HEK293 (cell line): ENCODE measurements at regions not wholly inside any gene's neighbourhood (a gene's known extent, or its start where the extent isn't known, plus 50 kb on each side); places are given as distances from the start of the nearest gene placed in this dataset.

ENCODE experiments used
- ZNF629 ChIP-seq: fragments of 450-650 bp; formaldehyde crosslinking; IDR thresholded peaks from 2 replicates; pipeline ENCODE4 v1.5.1; 2017; ENCODE audit warnings: missing biosample characterization, missing genetic modification characterization
- ZSCAN18 ChIP-seq: fragments of 450-650 bp; formaldehyde crosslinking; IDR thresholded peaks from 2 replicates; pipeline ENCODE4 v1.5.1; 2016; ENCODE audit warnings: missing biosample characterization, missing genetic modification characterization
- TF ChIP-seq, protein P1 (sequence below): fragments of 450-650 bp; formaldehyde crosslinking; IDR thresholded peaks from 2 replicates; pipeline ENCODE4 v1.5.1; 2016; ENCODE audit warnings: missing biosample characterization, missing genetic modification characterization

DNA sequence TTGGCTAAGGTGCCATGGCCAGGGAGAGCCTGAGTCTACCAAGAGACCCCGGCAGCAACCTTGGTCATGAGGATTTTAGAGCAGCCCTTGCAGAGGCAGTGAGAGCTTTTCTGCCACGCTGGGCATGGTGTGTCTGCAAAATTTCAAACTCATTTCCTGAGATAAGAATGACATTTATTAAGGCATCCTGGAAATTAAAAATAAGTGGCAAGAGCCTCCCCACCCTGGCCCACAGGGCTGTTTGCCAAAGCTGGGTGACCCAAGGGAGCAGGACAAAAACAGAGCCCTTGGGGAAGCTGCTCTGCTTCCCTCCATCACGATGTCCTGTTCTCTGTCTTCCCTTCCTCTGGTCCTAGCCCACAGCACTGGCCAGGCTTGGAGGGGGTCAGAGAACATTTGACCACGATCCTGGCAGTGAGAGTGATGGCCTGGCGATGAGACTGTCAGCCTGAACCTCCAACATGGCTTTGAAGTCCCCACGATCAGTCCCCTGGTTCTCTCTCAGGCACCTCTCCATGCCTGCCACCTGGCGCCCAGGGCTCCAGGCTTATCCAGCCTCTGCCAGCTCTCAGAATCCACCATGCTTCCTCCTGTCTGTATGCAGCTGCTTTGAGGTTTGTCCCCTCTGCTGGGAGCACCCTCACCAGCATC is 68.9 kb upstream of the RMDN2 start:
- TF ChIP-seq, protein P1, sequence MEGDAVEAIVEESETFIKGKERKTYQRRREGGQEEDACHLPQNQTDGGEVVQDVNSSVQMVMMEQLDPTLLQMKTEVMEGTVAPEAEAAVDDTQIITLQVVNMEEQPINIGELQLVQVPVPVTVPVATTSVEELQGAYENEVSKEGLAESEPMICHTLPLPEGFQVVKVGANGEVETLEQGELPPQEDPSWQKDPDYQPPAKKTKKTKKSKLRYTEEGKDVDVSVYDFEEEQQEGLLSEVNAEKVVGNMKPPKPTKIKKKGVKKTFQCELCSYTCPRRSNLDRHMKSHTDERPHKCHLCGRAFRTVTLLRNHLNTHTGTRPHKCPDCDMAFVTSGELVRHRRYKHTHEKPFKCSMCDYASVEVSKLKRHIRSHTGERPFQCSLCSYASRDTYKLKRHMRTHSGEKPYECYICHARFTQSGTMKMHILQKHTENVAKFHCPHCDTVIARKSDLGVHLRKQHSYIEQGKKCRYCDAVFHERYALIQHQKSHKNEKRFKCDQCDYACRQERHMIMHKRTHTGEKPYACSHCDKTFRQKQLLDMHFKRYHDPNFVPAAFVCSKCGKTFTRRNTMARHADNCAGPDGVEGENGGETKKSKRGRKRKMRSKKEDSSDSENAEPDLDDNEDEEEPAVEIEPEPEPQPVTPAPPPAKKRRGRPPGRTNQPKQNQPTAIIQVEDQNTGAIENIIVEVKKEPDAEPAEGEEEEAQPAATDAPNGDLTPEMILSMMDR (tag by site-specific recombination): no peak
- no peak for TF ChIP-seq ZNF629
- TF ChIP-seq ZSCAN18 (tag by site-specific recombination): no peak
